Naive thymus-derived CD4-positive, alpha-beta T cell (primary cell): ENCODE measurements at regions not wholly inside any gene's neighbourhood (a gene's known extent, or its start where the extent isn't known, plus 50 kb on each side); places are given as distances from the start of the nearest gene placed in this dataset.
A peak's percentile ranks its signal among the peaks of the same experiment; 100 is the strongest.

Experiments
- ATAC-seq: fragments of 150-1000 bp; cut with Tn5 transposase; 2 replicates; pipeline ENCODE4 v1.10.0; 2021; ENCODE audit warnings: mild to moderate bottlenecking, moderate library complexity
- CTCF ChIA-PET: fragments of 350-600 bp; sonication (Branson Sonifier 250); formaldehyde crosslinking; loops from one replicate; lab custom pipeline; 2021; ENCODE audit warnings: antibody characterized with exemption; lab: Charles Lee
- POLR2A ChIA-PET: fragments of 350-600 bp; sonication (Branson Sonifier 250); formaldehyde crosslinking; loops from one replicate; lab custom pipeline; 2021; ENCODE audit warnings: antibody characterized with exemption, inconsistent platforms; lab: Charles Lee
- DNase-seq, 9 donors: peaks; one replicate each; pipeline versions ENCODE4 v3.0.0 to v3.0.0-alpha.2; 2020 to 2022; ENCODE audit warnings: mixed read lengths in 1 of 9
- H3K27ac ChIP-seq: one replicate; pipeline ENCODE4 v1.7.0; 2013; ENCODE audit warnings: mild to moderate bottlenecking, low read depth, low read length, moderate library complexity
- H3K27me3 ChIP-seq, 2 donors: one replicate each; pipeline ENCODE4 v1.7.0; 2013; ENCODE audit warnings: low read length in 2 of 2, mild to moderate bottlenecking in 2 of 2, moderate library complexity in 2 of 2; ENCODE audit not compliant: control insufficient read depth in 2 of 2, insufficient read depth in 2 of 2
- H3K36me3 ChIP-seq, 3 experiments: 1 replicate in 2 of 3; 2 replicates in 1 of 3; pipeline ENCODE4 v1.7.0; 2013; ENCODE audit warnings: low read length in 3 of 3, mild to moderate bottlenecking in 3 of 3, moderate library complexity in 1 of 3; ENCODE audit not compliant: insufficient read depth in 3 of 3, control insufficient read depth in 2 of 3
- H3K4me1 ChIP-seq, 2 donors: one replicate each; pipeline ENCODE4 v1.7.0; 2013; ENCODE audit warnings: low read length in 2 of 2, mild to moderate bottlenecking in 2 of 2, moderate library complexity in 1 of 2; ENCODE audit not compliant: control insufficient read depth in 2 of 2, insufficient read depth in 2 of 2
- H3K4me3 ChIP-seq: 2 replicates; pipeline ENCODE4 v1.7.0; 2013; ENCODE audit warnings: mild to moderate bottlenecking, low read length
- H3K9me3 ChIP-seq, 3 experiments: 1 replicate in 2 of 3; 2 replicates in 1 of 3; pipeline ENCODE4 v1.7.0; 2013; ENCODE audit warnings: low read length in 3 of 3; ENCODE audit not compliant: control insufficient read depth in 2 of 3
- H3K27ac Mint-ChIP-seq, 9 donors: one replicate each; pipeline ENCODE4 v1.8.0; 2020 to 2022; ENCODE audit warnings: mixed read lengths in 9 of 9, mild to moderate bottlenecking in 8 of 9, moderate library complexity in 5 of 9, inconsistent platforms in 2 of 9
- H3K27me3 Mint-ChIP-seq, 5 donors: one replicate each; pipeline ENCODE4 v1.8.0; 2021 to 2022; ENCODE audit warnings: mixed read lengths in 5 of 5, mild to moderate bottlenecking in 1 of 5
- H3K36me3 Mint-ChIP-seq, 5 donors: one replicate each; pipeline ENCODE4 v1.8.0; 2020 to 2022; ENCODE audit warnings: mixed read lengths in 5 of 5, mild to moderate bottlenecking in 3 of 5, inconsistent platforms in 1 of 5
- H3K4me1 Mint-ChIP-seq, 7 donors: one replicate each; pipeline ENCODE4 v1.8.0; 2020 to 2022; ENCODE audit warnings: mixed read lengths in 7 of 7, mild to moderate bottlenecking in 3 of 7, inconsistent platforms in 1 of 7
- H3K4me3 Mint-ChIP-seq, 10 donors: one replicate each; pipeline ENCODE4 v1.8.0; 2020 to 2022; ENCODE audit warnings: mild to moderate bottlenecking in 10 of 10, mixed read lengths in 10 of 10, moderate library complexity in 6 of 10, inconsistent platforms in 2 of 10
- H3K9me3 Mint-ChIP-seq, 11 donors: one replicate each; pipeline ENCODE4 v1.8.0; 2020 to 2022; ENCODE audit warnings: mixed read lengths in 11 of 11, mild to moderate bottlenecking in 4 of 11, inconsistent platforms in 1 of 11, moderate library complexity in 1 of 11
- intact Hi-C, 2 donors: fragments of 100-400 bp; cut with micrococcal nuclease; formaldehyde crosslinking; loops; one replicate each; pipeline ENCODE4 v1.15.1; 2023

DNA sequence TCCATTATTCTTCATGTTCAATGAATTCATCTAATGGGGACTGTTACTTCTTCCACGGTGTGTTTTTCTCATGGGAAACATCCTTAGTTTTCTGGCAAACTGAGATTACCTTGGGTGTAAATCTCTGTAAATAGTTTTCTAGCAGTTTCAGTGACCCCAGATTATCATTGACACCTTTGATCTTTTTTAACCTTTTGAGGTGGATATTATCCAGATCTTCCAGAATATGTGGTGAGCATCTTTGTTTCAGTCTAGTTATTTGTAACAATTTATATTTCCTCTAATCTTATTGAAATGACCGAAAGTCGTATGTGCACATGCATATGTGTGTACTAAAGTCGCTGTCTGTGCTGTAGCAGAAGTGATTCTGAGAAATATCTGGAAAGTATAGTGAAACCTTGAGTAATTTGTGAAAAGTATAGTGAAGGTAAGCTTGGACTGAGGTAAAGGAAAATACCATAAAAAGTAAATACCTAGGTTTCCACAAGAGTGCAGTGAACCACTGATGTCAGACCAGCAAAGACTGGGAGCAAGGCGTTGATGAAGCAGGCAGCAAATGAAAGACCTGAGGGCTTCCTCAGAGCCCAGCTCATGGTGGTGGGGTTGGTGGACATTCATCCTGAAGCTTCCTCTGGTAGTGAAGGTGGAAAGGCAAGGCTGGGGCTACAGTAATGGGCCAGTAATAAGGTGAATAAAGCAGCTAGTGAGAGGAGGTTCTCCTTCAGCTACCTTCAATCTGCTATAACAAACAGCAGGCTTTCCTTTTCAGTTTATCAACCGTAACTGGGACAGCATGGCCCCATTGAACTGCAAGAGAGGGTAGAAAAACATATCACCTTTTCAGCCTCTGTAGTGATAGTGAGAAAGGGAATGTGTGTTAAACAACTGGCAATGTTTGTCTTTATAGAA is 480.2 kb upstream of the FBXO33 start:
- Histone ChIP-seq H3K9me3 (no peaks in the 10 kb centered on the region), H3K4me1 (no peaks in the 10 kb centered on the region), H3K27me3 (no peaks in the 10 kb centered on the region), H3K4me3 (no peak overlapping the region), H3K36me3 (no peaks in the 10 kb centered on the region), H3K27ac (no peak overlapping the region)
- H3K4me3 Mint-ChIP-seq, result no peak overlapping the region
- ATAC-seq (no peak), DNase-seq (no peak)
- peaks cover 0 to 3% (median 0%) of the 10 kb centered on the region in 11 donors for H3K9me3 Mint-ChIP-seq
- H3K27ac Mint-ChIP-seq, result no peak overlapping the region
- H3K36me3 Mint-ChIP-seq, result no peaks in the 10 kb centered on the region
- no peaks in the 10 kb centered on the region for H3K4me1 Mint-ChIP-seq
- CTCF ChIA-PET, result no interaction called here
- intact Hi-C loops, result no loop called here
- H3K27me3 Mint-ChIP-seq, result peaks cover 0 to 3% (median 0%) of the 10 kb centered on the region in 5 donors
- POLR2A ChIA-PET, result no interaction called here

DNA sequence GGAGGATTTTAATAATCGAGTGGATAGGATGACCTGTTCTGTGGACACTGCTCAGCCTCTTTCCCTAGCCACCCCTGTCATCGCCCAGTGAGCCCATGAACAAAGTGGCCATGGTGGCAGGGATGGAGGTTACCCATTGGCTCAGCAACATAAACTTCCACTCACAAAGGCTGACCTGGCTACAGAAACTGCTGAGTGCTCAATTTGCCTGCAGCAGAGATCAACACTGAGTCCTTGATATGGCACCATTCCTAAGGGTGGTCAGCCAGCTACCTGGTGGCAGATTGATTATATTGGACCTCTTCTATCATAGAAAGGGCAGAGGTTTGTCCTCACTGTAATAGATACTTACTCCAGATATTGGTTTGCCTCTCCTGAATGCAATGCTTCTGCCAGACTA is 465.4 kb upstream of the FBXO33 start:
- DNase-seq (no peak), ATAC-seq (no peak)
- Histone ChIP-seq H3K27ac (no peak overlapping the region), H3K36me3 (no peaks in the 10 kb centered on the region), H3K27me3 (no peaks in the 10 kb centered on the region), H3K4me1 (no peaks in the 10 kb centered on the region), H3K9me3 (no peaks in the 10 kb centered on the region), H3K4me3 (no peak overlapping the region)
- Mint-ChIP-seq H3K9me3 (peaks cover 0 to 32% (median 13%) of the 10 kb centered on the region in 11 donors), H3K4me3 (no peak overlapping the region), H3K4me1 (no peaks in the 10 kb centered on the region), H3K36me3 (no peaks in the 10 kb centered on the region), H3K27me3 (no peaks in the 10 kb centered on the region), H3K27ac (no peak overlapping the region)
- POLR2A ChIA-PET, result no interaction called here
- CTCF ChIA-PET, result no interaction called here
- intact Hi-C loops, result no loop called here

GRCh38 chr14:39890026-39890425 is 457.8 kb upstream of the FBXO33 start:
- no peak overlapping the region for H3K4me3 Mint-ChIP-seq
- DNase-seq (no peak), ATAC-seq (no peak)
- peaks cover 3 to 49% (median 13%) of the 10 kb centered on the region in 11 donors for H3K9me3 Mint-ChIP-seq
- Histone ChIP-seq H3K27me3 (no peaks in the 10 kb centered on the region), H3K4me1 (no peaks in the 10 kb centered on the region), H3K36me3 (no peaks in the 10 kb centered on the region), H3K9me3 (peaks cover 0 to 7% (median 0%) of the 10 kb centered on the region in 3 experiments), H3K27ac (no peak overlapping the region), H3K4me3 (no peak overlapping the region)
- peaks cover 0 to 8% (median 6%) of the 10 kb centered on the region in 5 donors for H3K36me3 Mint-ChIP-seq
- no peaks in the 10 kb centered on the region for H3K27me3 Mint-ChIP-seq
- ChIA-PET POLR2A (no interaction called here), CTCF (no interaction called here)
- intact Hi-C loops, result no loop called here
- H3K4me1 Mint-ChIP-seq, result no peaks in the 10 kb centered on the region
- no peak overlapping the region for H3K27ac Mint-ChIP-seq

- H3K36me3 ChIP-seq, result no peaks in the 10 kb centered on the region
- Mint-ChIP-seq H3K9me3 (peaks cover 0 to 35% (median 10%) of the 10 kb centered on the region in 11 donors), H3K36me3 (peaks cover 0 to 8% (median 6%) of the 10 kb centered on the region in 5 donors), H3K27ac (peak overlapping the region in 1 of 9 donors; percentile 42), H3K27me3 (no peaks in the 10 kb centered on the region), H3K4me1 (no peaks in the 10 kb centered on the region), H3K4me3 (no peak overlapping the region)
- intact Hi-C loops, result no loop called here
- peaks cover 0 to 7% (median 0%) of the 10 kb centered on the region in 3 experiments for H3K9me3 ChIP-seq
- H3K27me3 ChIP-seq, result no peaks in the 10 kb centered on the region
- POLR2A ChIA-PET, result no interaction called here
- no peaks in the 10 kb centered on the region for H3K4me1 ChIP-seq
- H3K4me3 ChIP-seq, result no peak overlapping the region
- ATAC-seq (no peak), DNase-seq (no peak)
- CTCF ChIA-PET, result no interaction called here
- no peak overlapping the region for H3K27ac ChIP-seq
These were observed 451.9 kb upstream of the FBXO33 start for GRCh38 chr14:39884091-39884490.

- no peaks in the 10 kb centered on the region for H3K36me3 ChIP-seq
- CTCF ChIA-PET, result no interaction called here
- intact Hi-C loops, result no loop called here
These were observed 448.7 kb upstream of the FBXO33 start for GRCh38 chr14:39880965-39881364.

DNA sequence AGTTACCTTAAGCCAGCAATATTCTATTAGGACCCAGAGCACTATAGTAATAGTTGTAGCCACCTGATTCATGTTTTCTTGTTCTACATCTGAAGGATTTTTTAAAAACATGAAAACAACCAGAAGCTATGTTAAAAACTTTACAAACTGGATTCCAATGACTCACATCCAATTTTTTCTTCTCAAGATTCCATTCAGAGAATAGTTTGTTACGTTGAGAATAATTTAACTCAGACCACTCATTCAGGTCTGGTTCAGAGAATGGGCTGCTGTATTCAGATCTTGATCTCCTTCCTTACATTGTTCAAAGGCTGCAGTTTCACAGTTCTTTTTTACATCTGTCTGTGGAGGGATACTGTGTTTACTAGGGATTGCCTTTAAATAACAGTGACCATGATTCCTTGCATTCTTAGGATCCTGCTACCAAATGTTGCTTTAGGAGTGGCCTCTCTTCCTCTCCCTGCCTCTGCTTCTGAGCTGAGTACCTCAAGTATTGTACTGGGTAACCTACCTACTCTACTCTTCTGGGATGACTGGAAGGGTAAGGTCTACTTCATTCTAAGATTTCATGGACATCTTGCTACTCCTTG is 448.0 kb upstream of the FBXO33 start:
- H3K27ac ChIP-seq, result no peak overlapping the region
- no peak overlapping the region for H3K27ac Mint-ChIP-seq
- no peaks in the 10 kb centered on the region for H3K27me3 ChIP-seq
- H3K4me3 Mint-ChIP-seq, result no peak overlapping the region
- DNase-seq (no peak), ATAC-seq (no peak)
- intact Hi-C loops, result no loop called here
- H3K4me1 Mint-ChIP-seq, result peaks cover 0 to 8% (median 0%) of the 10 kb centered on the region in 7 donors
- H3K9me3 ChIP-seq, result no peaks in the 10 kb centered on the region
- no peaks in the 10 kb centered on the region for H3K36me3 ChIP-seq
- CTCF ChIA-PET, result no interaction called here
- POLR2A ChIA-PET, result no interaction called here
- H3K9me3 Mint-ChIP-seq, result peaks cover 0 to 8% (median 4%) of the 10 kb centered on the region in 11 donors
- no peak overlapping the region for H3K4me3 ChIP-seq
- no peaks in the 10 kb centered on the region for H3K4me1 ChIP-seq
- H3K27me3 Mint-ChIP-seq, result no peaks in the 10 kb centered on the region
- no peaks in the 10 kb centered on the region for H3K36me3 Mint-ChIP-seq

More at GRCh38 chr14:39880965-39881364, 448.7 kb upstream of the FBXO33 start:
- no peak overlapping the region for H3K27ac ChIP-seq
- no peak overlapping the region for H3K4me3 ChIP-seq
- no peak overlapping the region for H3K27ac Mint-ChIP-seq
- H3K27me3 Mint-ChIP-seq, result no peaks in the 10 kb centered on the region
- H3K27me3 ChIP-seq, result no peaks in the 10 kb centered on the region
- H3K4me1 Mint-ChIP-seq, result peaks cover 0 to under 1% (median 0%) of the 10 kb centered on the region in 7 donors
- no peak overlapping the region for H3K4me3 Mint-ChIP-seq
- no peaks in the 10 kb centered on the region for H3K4me1 ChIP-seq
- peaks cover 0 to 10% (median under 1%) of the 10 kb centered on the region in 11 donors for H3K9me3 Mint-ChIP-seq
- H3K9me3 ChIP-seq, result no peaks in the 10 kb centered on the region
- POLR2A ChIA-PET, result no interaction called here
- H3K36me3 Mint-ChIP-seq, result no peaks in the 10 kb centered on the region
- ATAC-seq, result no peak
- no peak for DNase-seq
